ENCODE measurements at regions not wholly inside any gene's neighbourhood (a gene's known extent, or its start where the extent isn't known, plus 50 kb on each side); places are given as distances from the start of the nearest gene placed in this dataset.

GRCh38 chr1:203401199-203401877, 50.4 kb upstream of the FMOD start:
- intact Hi-C loops (cut with DNase I) = no loop called here

GRCh38 chr1:203402152-203402551, 51.2 kb upstream of the FMOD start:
- no peaks in the 10 kb centered on the region for H3K9me3 ChIP-seq (replicated peaks in 1 of 3)
- TF ChIP-seq POLR2A (IDR thresholded peaks at IDR 0.05) (no peak), CTCF (IDR thresholded peaks at IDR 0.05) (no peak)
- no peaks in the 10 kb centered on the region for H3K36me3 ChIP-seq (replicated peaks in 1 of 2)
- peaks cover 5% of the 10 kb centered on the region for H3K27me3 ChIP-seq
- DNase-seq = no peak
- H3K4me1 ChIP-seq (replicated peaks in 1 of 2) = peaks cover 19 to 24% of the 10 kb centered on the region in 2 donors
- 60 to 95% (median 94%) methylated on average over 3 of the region's 3 CpGs for WGBS, 4 donors
- peak overlapping the region in 4 of 5 donors; percentile 0 to 85 (median 74) for H3K27ac ChIP-seq
- H3K4me3 ChIP-seq = no peak overlapping the region
- intact Hi-C loops (cut with DNase I) = no loop called here

More at GRCh38 chr1:203401199-203401877, 50.4 kb upstream of the FMOD start:
- TF ChIP-seq POLR2A (IDR thresholded peaks at IDR 0.05) (no peak), CTCF (IDR thresholded peaks at IDR 0.05) (no peak)
- Histone ChIP-seq H3K9me3 (replicated peaks in 1 of 3) (no peaks in the 10 kb centered on the region), H3K4me1 (replicated peaks in 1 of 2) (peaks cover 12 to 16% of the 10 kb centered on the region in 2 donors), H3K36me3 (replicated peaks in 1 of 2) (no peaks in the 10 kb centered on the region), H3K4me3 (no peak overlapping the region), H3K27ac (peak overlapping the region in 2 of 5 donors; percentile 82 to 85), H3K27me3 (peaks cover 5% of the 10 kb centered on the region)
- DNase-seq = no peak
- WGBS, 4 donors = 83 to 88% (median 86%) methylated on average over 10 of the region's 10 CpGs

- no peaks in the 10 kb centered on the region for H3K36me3 ChIP-seq (replicated peaks in 1 of 2)
- WGBS, 4 donors = 24 to 35% (median 30%) methylated on average over 6 of the region's 6 CpGs
- intact Hi-C loops (cut with DNase I) = no loop called here
- no peaks in the 10 kb centered on the region for H3K9me3 ChIP-seq (replicated peaks in 1 of 3)
- H3K4me1 ChIP-seq (replicated peaks in 1 of 2) = peaks cover 19 to 29% of the 10 kb centered on the region in 2 donors
- no peak for TF ChIP-seq CTCF (IDR thresholded peaks at IDR 0.05)
- TF ChIP-seq POLR2A (IDR thresholded peaks at IDR 0.05) = no peak
- H3K27ac ChIP-seq = peak overlapping the region in 4 of 5 donors; percentile 11 to 85 (median 74)
- peak in 1 of 7 donors; percentile 43 for DNase-seq
- peaks cover 3% of the 10 kb centered on the region for H3K27me3 ChIP-seq
- no peak overlapping the region for H3K4me3 ChIP-seq
These were observed 51.9 kb upstream of the FMOD start for GRCh38 chr1:203402629-203403337.

- intact Hi-C loops (cut with DNase I) = no loop called here
- no peaks in the 10 kb centered on the region for H3K9me3 ChIP-seq (replicated peaks in 1 of 3)
- H3K27me3 ChIP-seq = no peaks in the 10 kb centered on the region
- no peak overlapping the region for H3K4me3 ChIP-seq
- H3K27ac ChIP-seq = peak overlapping the region in 4 of 5 donors; percentile 11 to 85 (median 62)
- H3K36me3 ChIP-seq (replicated peaks in 1 of 2) = no peaks in the 10 kb centered on the region
- no peak for TF ChIP-seq CTCF (IDR thresholded peaks at IDR 0.05)
- no peak for TF ChIP-seq POLR2A (IDR thresholded peaks at IDR 0.05)
- DNase-seq = no peak
- WGBS, 4 donors = 71 to 96% (median 80%) methylated on average over 5 of the region's 5 CpGs
- peaks cover 27 to 37% of the 10 kb centered on the region in 2 donors for H3K4me1 ChIP-seq (replicated peaks in 1 of 2)
These were observed 52.7 kb upstream of the FMOD start for GRCh38 chr1:203403586-203403985.

Measured in adrenal gland (tissue), 9 donors.